IMR-90 (cell line): ENCODE measurements at regions not wholly inside any gene's neighbourhood (a gene's known extent, or its start where the extent isn't known, plus 50 kb on each side); places are given as distances from the start of the nearest gene placed in this dataset.

Experiments
- ATAC-seq: fragments of 200-7000 bp; cut with Tn5 transposase; 2 replicates; pipeline ENCODE4 v1.9.1; 2020; ENCODE audit warnings: low read depth, mild to moderate bottlenecking, moderate library complexity
- BruUV-seq: library from RNA; stranded (reverse); fragments of 400-500 nt; replicated peaks from 2 replicates; lab custom pipeline; 2021; lab: Mats Ljungman, UMichigan
- CTCF ChIA-PET: fragments of 300-600 bp; formaldehyde crosslinking; extraction: SDS; loops from one replicate; lab custom pipeline; 2021; ENCODE audit warnings: antibody characterized with exemption; lab: Yijun Ruan, JAX
- POLR2A ChIA-PET: fragments of 300-600 bp; sonication (Branson Sonifier 250); formaldehyde crosslinking; loops from one replicate; lab custom pipeline; 2022; ENCODE audit warnings: antibody characterized with exemption; ENCODE audit not compliant: unreplicated experiment; lab: Charles Lee
- DNase-seq: peaks from one replicate; pipeline ENCODE4 v3.0.0; 2013
- H2AFZ ChIP-seq: replicated peaks from 2 replicates; pipeline ENCODE3; 2013; ENCODE audit warnings: low read length, mild to moderate bottlenecking; ENCODE audit not compliant: poor library complexity
- H2AK5ac ChIP-seq: 2 replicates; pipeline ENCODE4 v1.6.1; 2013; ENCODE audit warnings: low read depth, low read length, inconsistent platforms
- H2AK9ac ChIP-seq: replicated peaks from 2 replicates; pipeline ENCODE3; 2013; ENCODE audit warnings: mild to moderate bottlenecking, low read depth, low read length, moderate library complexity; ENCODE audit not compliant: poor library complexity
- H2BK120ac ChIP-seq: 2 replicates; pipeline ENCODE4 v1.6.1; 2013; ENCODE audit warnings: low read depth, low read length, inconsistent platforms
- H2BK15ac ChIP-seq: 3 replicates; pipeline ENCODE4 v1.6.1; 2013; ENCODE audit warnings: low read depth, low read length, inconsistent platforms
- H2BK20ac ChIP-seq: 2 replicates; pipeline ENCODE4 v1.6.1; 2013; ENCODE audit warnings: low read depth, mild to moderate bottlenecking, inconsistent platforms, low read length, moderate library complexity
- H2BK5ac ChIP-seq: 2 replicates; pipeline ENCODE4 v1.6.1; 2013; ENCODE audit warnings: mild to moderate bottlenecking, low read depth, low read length, inconsistent platforms; ENCODE audit not compliant: poor library complexity, severe bottlenecking
- H3K14ac ChIP-seq: replicated peaks from 2 replicates; pipeline ENCODE4 v1.6.1; 2013; ENCODE audit warnings: low read depth, low read length, inconsistent platforms
- H3K18ac ChIP-seq: 2 replicates; pipeline ENCODE4 v1.6.1; 2013; ENCODE audit warnings: low read depth, low read length, control low read depth
- H3K23ac ChIP-seq: 2 replicates; pipeline ENCODE4 v1.6.1; 2013; ENCODE audit warnings: low read depth, low read length, inconsistent platforms
- H3K27ac ChIP-seq: 2 replicates; pipeline ENCODE4 v1.5.1; 2013; ENCODE audit warnings: mild to moderate bottlenecking, control low read depth, low read length; ENCODE audit not compliant: insufficient read depth
- H3K27me3 ChIP-seq: 2 replicates; pipeline ENCODE4 v1.6.1; 2013; ENCODE audit warnings: low read length; ENCODE audit not compliant: control insufficient read depth, insufficient read depth
- H3K36me3 ChIP-seq: 2 replicates; pipeline ENCODE4 v1.6.1; 2013; ENCODE audit warnings: low read length, mixed read lengths; ENCODE audit not compliant: control insufficient read depth, insufficient read depth
- H3K4ac ChIP-seq: 2 replicates; pipeline ENCODE4 v1.6.1; 2013; ENCODE audit warnings: low read depth, low read length, inconsistent platforms
- H3K4me1 ChIP-seq: 2 replicates; pipeline ENCODE4 v1.6.1; 2013; ENCODE audit warnings: low read length, mixed read lengths; ENCODE audit not compliant: control insufficient read depth, insufficient read depth
- H3K4me2 ChIP-seq: 2 replicates; pipeline ENCODE4 v1.6.1; 2013; ENCODE audit warnings: low read depth, mild to moderate bottlenecking, control low read depth, low read length, moderate library complexity
- H3K4me3 ChIP-seq: 2 replicates; pipeline ENCODE4 v1.5.1; 2013; ENCODE audit warnings: low read depth, mild to moderate bottlenecking, control low read depth, low read length, moderate library complexity; ENCODE audit not compliant: insufficient read depth
- H3K56ac ChIP-seq: 2 replicates; pipeline ENCODE4 v1.6.1; 2013; ENCODE audit warnings: low read length, inconsistent platforms; ENCODE audit not compliant: insufficient read depth; ENCODE audit errors: extremely low read depth
- H3K79me1 ChIP-seq, 2 experiments: 2 replicates each; pipeline ENCODE4 v1.6.1; 2013; ENCODE audit warnings: low read length in 2 of 2, inconsistent platforms in 1 of 2, low read depth in 1 of 2
- H3K9ac ChIP-seq: 2 replicates; pipeline ENCODE4 v1.6.1; 2013; ENCODE audit warnings: low read depth, low read length, control low read depth
- H3K9me1 ChIP-seq: 2 replicates; pipeline ENCODE4 v1.6.1; 2013; ENCODE audit warnings: low read length, inconsistent platforms; ENCODE audit not compliant: insufficient read depth
- H3K9me3 ChIP-seq: 2 replicates; pipeline ENCODE4 v1.6.1; 2013; ENCODE audit warnings: low read length; ENCODE audit not compliant: control insufficient read depth, insufficient read depth
- H4K20me1 ChIP-seq: 2 replicates; pipeline ENCODE4 v1.6.1; 2013; ENCODE audit warnings: low read length, inconsistent platforms; ENCODE audit not compliant: insufficient read depth
- H4K5ac ChIP-seq: 2 replicates; pipeline ENCODE4 v1.6.1; 2013; ENCODE audit warnings: mild to moderate bottlenecking, low read depth, low read length, control low read depth
- H4K8ac ChIP-seq, 2 experiments: 2 replicates each; pipeline ENCODE4 v1.6.1; 2013; ENCODE audit warnings: low read depth in 2 of 2, low read length in 2 of 2, control low read depth in 1 of 2, inconsistent platforms in 1 of 2
- H4K91ac ChIP-seq: 2 replicates; pipeline ENCODE4 v1.6.1; 2013; ENCODE audit warnings: low read depth, low read length, inconsistent platforms; ENCODE audit not compliant: insufficient read depth
- BHLHE40 ChIP-seq: fragments of 150-350 bp; IDR thresholded peaks from 2 replicates; pipeline ENCODE4 v1.6.1; 2016; ENCODE audit warnings: mild to moderate bottlenecking, low read depth, low read length
- CEBPB ChIP-seq: IDR thresholded peaks from 2 replicates; pipeline ENCODE4 v1.6.1; 2012; ENCODE audit warnings: low read depth, low read length, improper control_type of control experiment
- CHD1 ChIP-seq: IDR thresholded peaks from 2 replicates; pipeline ENCODE4 v1.6.1; 2012; ENCODE audit warnings: low read depth, low read length, improper control_type of control experiment
- CTCF ChIP-seq: conservative IDR thresholded peaks from 2 replicates; pipeline ENCODE4 v1.5.1; 2012; ENCODE audit warnings: mild to moderate bottlenecking, low read depth, low read length, improper control_type of control experiment
- ELK1 ChIP-seq: fragments of 150-350 bp; IDR thresholded peaks from 2 replicates; pipeline ENCODE4 v1.6.1; 2016; ENCODE audit warnings: low read depth, mild to moderate bottlenecking, low read length, moderate library complexity, borderline replicate concordance
- FOS ChIP-seq: fragments of 150-350 bp; IDR thresholded peaks from 2 replicates; pipeline ENCODE4 v1.6.1; 2016; ENCODE audit warnings: low read depth, low read length
- MAZ ChIP-seq: IDR thresholded peaks from 2 replicates; pipeline ENCODE4 v1.6.1; 2012; ENCODE audit warnings: low read depth, mild to moderate bottlenecking, low read length, improper control_type of control experiment, moderate library complexity, borderline replicate concordance
- MXI1 ChIP-seq: IDR thresholded peaks from 2 replicates; pipeline ENCODE4 v1.6.1; 2012; ENCODE audit warnings: low read depth, mild to moderate bottlenecking, low read length, moderate library complexity, borderline replicate concordance
- NFE2L2 ChIP-seq: fragments of 150-350 bp; IDR thresholded peaks from 2 replicates; pipeline ENCODE4 v1.6.1; 2016; ENCODE audit warnings: low read depth, mild to moderate bottlenecking, low read length
- POLR2A ChIP-seq: IDR thresholded peaks from 2 replicates; pipeline ENCODE4 v1.6.1; 2012; ENCODE audit warnings: mild to moderate bottlenecking, low read depth, low read length
- RAD21 ChIP-seq: IDR thresholded peaks from 2 replicates; pipeline ENCODE4 v1.6.1; 2012; ENCODE audit warnings: low read length, improper control_type of control experiment
- RCOR1 ChIP-seq: IDR thresholded peaks from 2 replicates; pipeline ENCODE4 v1.6.1; 2012; ENCODE audit warnings: mild to moderate bottlenecking, low read length, improper control_type of control experiment; ENCODE audit not compliant: insufficient replicate concordance
- RFX5 ChIP-seq: IDR thresholded peaks from 2 replicates; pipeline ENCODE4 v1.8.0; 2012; ENCODE audit warnings: low read depth, mild to moderate bottlenecking, low read length, moderate library complexity
- SMC3 ChIP-seq: fragments of 150-350 bp; IDR thresholded peaks from 2 replicates; pipeline ENCODE4 v1.6.1; 2016; ENCODE audit warnings: low read depth, mild to moderate bottlenecking, antibody characterized with exemption, low read length, moderate library complexity
- USF2 ChIP-seq: fragments of 150-350 bp; IDR thresholded peaks from 2 replicates; pipeline ENCODE4 v1.6.1; 2017; ENCODE audit warnings: mild to moderate bottlenecking, antibody characterized with exemption, low read length, low read depth
- WGBS, 2 experiments: methylation state at CpG; one replicate each; pipeline versions ENCODE4 v1.1.5 to v1.1.7; 2013; ENCODE audit warnings: missing lambda C conversion rate in 2 of 2; ENCODE audit not compliant: insufficient read length in 1 of 2; ENCODE audit errors: extremely low coverage in 2 of 2; 5-methylcytosine and 5-hydroxymethylcytosine counted together
- dilution Hi-C: fragments of 300-500 bp; cut with HindIII; formaldehyde crosslinking; loops from one replicate; pipeline ENCODE4 v1.14.3; 2018; ENCODE audit warnings: low sequenced_read_pairs; ENCODE audit not compliant: unreplicated experiment
- in situ Hi-C: fragments of 300-500 bp; cut with MboI; formaldehyde crosslinking; loops from 3 replicates; pipeline ENCODE4 v1.14.3; 2019; ENCODE audit warnings: low sequenced_read_pairs, inconsistent platforms, mixed read lengths
- intact Hi-C: fragments of 100-400 bp; cut with micrococcal nuclease; formaldehyde crosslinking; loops from 2 replicates; pipeline ENCODE4 v1.10.0; 2022

GRCh38 chr4:57575426-57575825, 465.2 kb upstream of the IGFBP7 start:
- Histone ChIP-seq H3K18ac (no peak overlapping the region), H2AK9ac (no peak overlapping the region), H3K14ac (no peak overlapping the region), H3K4me3 (no peak overlapping the region), H3K4me2 (no peak overlapping the region), H4K20me1 (no peaks in the 10 kb centered on the region), H4K91ac (no peak overlapping the region), H4K8ac (no peak overlapping the region), H3K4ac (no peak overlapping the region), H2BK5ac (no peak overlapping the region), H2BK15ac (no peak overlapping the region), H3K27ac (no peak overlapping the region), H3K27me3 (no peaks in the 10 kb centered on the region), H2AK5ac (no peak overlapping the region), H2AFZ (no peak overlapping the region), H3K23ac (no peak overlapping the region), H2BK120ac (no peak overlapping the region), H3K79me1 (no peaks in the 10 kb centered on the region), H3K56ac (no peak overlapping the region), H3K4me1 (no peaks in the 10 kb centered on the region), H2BK20ac (no peak overlapping the region), H4K5ac (no peak overlapping the region), H3K9me3 (no peaks in the 10 kb centered on the region), H3K9ac (no peak overlapping the region), H3K9me1 (no peaks in the 10 kb centered on the region), H3K36me3 (no peaks in the 10 kb centered on the region)
- TF ChIP-seq MAZ: no peak
- TF ChIP-seq BHLHE40: no peak
- no peak for TF ChIP-seq FOS
- no peak for TF ChIP-seq POLR2A
- no peak for TF ChIP-seq NFE2L2
- no peak for TF ChIP-seq ELK1
- TF ChIP-seq MXI1: no peak
- no peak for TF ChIP-seq RFX5
- TF ChIP-seq RAD21: no peak
- TF ChIP-seq RCOR1: no peak
- no peak for TF ChIP-seq CEBPB
- TF ChIP-seq SMC3: no peak
- no peak for TF ChIP-seq CTCF
- no peak for TF ChIP-seq CHD1
- TF ChIP-seq USF2: no peak
- no CpG with 5 or more reads among the region's 2 CpGs for WGBS, 2 experiments
- DNase-seq (no peak), ATAC-seq (no peak)
- intact Hi-C loops (no loop called here), in situ Hi-C loops (no loop called here), dilution Hi-C loops (no loop called here)
- no TSS peak for BruUV-seq
- ChIA-PET CTCF (no interaction called here), POLR2A (no interaction called here)
